Fibroblast of lung (primary cell): ENCODE measurements at regions not wholly inside any gene's neighbourhood (a gene's known extent, or its start where the extent isn't known, plus 50 kb on each side); places are given as distances from the start of the nearest gene placed in this dataset.

Experiments
- DNase-seq, 2 donors: peaks; one replicate each; pipeline versions ENCODE4 v3.0.0 to v3.0.0-alpha.2; 2010; ENCODE audit warnings: low read depth in 2 of 2
- H2AFZ ChIP-seq: 2 replicates; pipeline ENCODE4 v1.5.1; 2012; ENCODE audit warnings: low read length, control low read depth, inconsistent platforms
- H3K27ac ChIP-seq: 2 replicates; pipeline ENCODE4 v1.5.1; 2011; ENCODE audit warnings: low read length, control low read depth; ENCODE audit not compliant: insufficient read depth
- H3K27me3 ChIP-seq: 2 replicates; pipeline ENCODE4 v1.5.1; 2011; ENCODE audit warnings: mild to moderate bottlenecking, low read length; ENCODE audit not compliant: control insufficient read depth, insufficient read depth
- H3K36me3 ChIP-seq: 2 replicates; pipeline ENCODE4 v1.5.1; 2011; ENCODE audit warnings: low read length; ENCODE audit not compliant: control insufficient read depth, insufficient read depth
- H3K4me1 ChIP-seq: 2 replicates; pipeline ENCODE4 v1.5.1; 2011; ENCODE audit warnings: low read length; ENCODE audit not compliant: control insufficient read depth, insufficient read depth; ENCODE audit errors: extremely low read depth
- H3K4me2 ChIP-seq: 2 replicates; pipeline ENCODE4 v1.5.1; 2011; ENCODE audit warnings: low read length, control low read depth; ENCODE audit not compliant: insufficient read depth; ENCODE audit errors: extremely low read depth
- H3K4me3 ChIP-seq, 4 experiments: fragments of 200-600 bp in 1 of 4; sonication (generic) in 1 of 4; replicated peaks in 1 of 4; 2 replicates each; pipeline ENCODE4 v1.5.1; 2011 to 2016; ENCODE audit warnings: low read length in 4 of 4, low read depth in 3 of 4, mild to moderate bottlenecking in 3 of 4, control low read depth in 2 of 4, inconsistent platforms in 1 of 4, mixed read lengths in 1 of 4; ENCODE audit not compliant: insufficient read depth in 1 of 4; ENCODE audit errors: control extremely low read depth in 1 of 4
- H3K79me2 ChIP-seq: 2 replicates; pipeline ENCODE4 v1.5.1; 2012; ENCODE audit warnings: mild to moderate bottlenecking, low read length, inconsistent platforms; ENCODE audit not compliant: control insufficient read depth, insufficient read depth
- H3K9ac ChIP-seq: 2 replicates; pipeline ENCODE4 v1.5.1; 2011; ENCODE audit warnings: mild to moderate bottlenecking, low read length, control low read depth; ENCODE audit not compliant: insufficient read depth
- H3K9me3 ChIP-seq: 2 replicates; pipeline ENCODE4 v1.5.1; 2012; ENCODE audit warnings: low read depth, low read length; ENCODE audit not compliant: control insufficient read depth, insufficient read depth
- H4K20me1 ChIP-seq: 2 replicates; pipeline ENCODE4 v1.5.1; 2011; ENCODE audit warnings: low read length; ENCODE audit not compliant: control insufficient read depth, insufficient read depth; ENCODE audit errors: extremely low read depth
- CTCF ChIP-seq, 2 donors: IDR thresholded peaks in 1 of 2; conservative IDR thresholded peaks in 1 of 2; 1 replicate in 1 of 2; 2 replicates in 1 of 2; pipeline ENCODE4 v1.5.1; 2011 to 2012; ENCODE audit warnings: low read length in 2 of 2, control low read depth in 1 of 2, inconsistent platforms in 1 of 2, low read depth in 1 of 2, mild to moderate bottlenecking in 1 of 2
- EZH2 ChIP-seq: IDR thresholded peaks from 2 replicates; pipeline ENCODE4 v1.5.1; 2012; ENCODE audit warnings: low read length, control low read depth, mild to moderate bottlenecking; ENCODE audit errors: missing control alignments

- TF ChIP-seq EZH2 (no peak), CTCF (conservative IDR thresholded peaks at IDR 0.05 in 1 of 2, IDR thresholded peaks at IDR 0.05 in 1 of 2; ENCODE audit: low read depth in 1 of 2, low read length in 2 of 2) (no peak)
- H3K9ac ChIP-seq: no peak overlapping the region
- H4K20me1 ChIP-seq: no peaks in the 10 kb centered on the region
- no peak overlapping the region for H2AFZ ChIP-seq
- DNase-seq: no peak
- no peaks in the 10 kb centered on the region for H3K9me3 ChIP-seq
- H3K27me3 ChIP-seq: no peaks in the 10 kb centered on the region
- no peaks in the 10 kb centered on the region for H3K4me1 ChIP-seq
- no peak overlapping the region for H3K4me3 ChIP-seq
- H3K4me2 ChIP-seq: no peak overlapping the region
- H3K36me3 ChIP-seq: no peaks in the 10 kb centered on the region
- H3K27ac ChIP-seq: no peak overlapping the region
- H3K79me2 ChIP-seq: no peaks in the 10 kb centered on the region
Measured at GRCh38 chr5:74301576-74301975, 339.0 kb downstream of the ENC1 start.

- Histone ChIP-seq H3K9ac (no peak overlapping the region), H3K9me3 (no peaks in the 10 kb centered on the region), H4K20me1 (no peaks in the 10 kb centered on the region), H3K36me3 (no peaks in the 10 kb centered on the region), H3K4me2 (no peak overlapping the region), H2AFZ (no peak overlapping the region), H3K27me3 (no peaks in the 10 kb centered on the region), H3K4me3 (no peak overlapping the region), H3K4me1 (no peaks in the 10 kb centered on the region), H3K27ac (no peak overlapping the region), H3K79me2 (no peaks in the 10 kb centered on the region)
- DNase-seq: no peak
- no peak for TF ChIP-seq EZH2
- no peak for TF ChIP-seq CTCF (conservative IDR thresholded peaks at IDR 0.05 in 1 of 2, IDR thresholded peaks at IDR 0.05 in 1 of 2; ENCODE audit: low read depth in 1 of 2, low read length in 2 of 2)
Measured at GRCh38 chr5:74300808-74301389, 339.6 kb downstream of the ENC1 start.

GRCh38 chr5:74299833-74300232, 340.7 kb downstream of the ENC1 start:
- no peaks in the 10 kb centered on the region for H3K9me3 ChIP-seq
- H3K9ac ChIP-seq: no peak overlapping the region
- H3K4me2 ChIP-seq: no peak overlapping the region
- H3K4me3 ChIP-seq: no peak overlapping the region
- TF ChIP-seq EZH2 (no peak), CTCF (conservative IDR thresholded peaks at IDR 0.05 in 1 of 2, IDR thresholded peaks at IDR 0.05 in 1 of 2; ENCODE audit: low read depth in 1 of 2, low read length in 2 of 2) (no peak)
- no peak overlapping the region for H2AFZ ChIP-seq
- H3K4me1 ChIP-seq: no peaks in the 10 kb centered on the region
- H3K27me3 ChIP-seq: no peaks in the 10 kb centered on the region
- no peak overlapping the region for H3K27ac ChIP-seq
- no peaks in the 10 kb centered on the region for H4K20me1 ChIP-seq
- H3K36me3 ChIP-seq: no peaks in the 10 kb centered on the region
- H3K79me2 ChIP-seq: no peaks in the 10 kb centered on the region
- no peak for DNase-seq
